Fibroblast of gingiva (primary cell): ENCODE measurements at regions not wholly inside any gene's neighbourhood (a gene's known extent, or its start where the extent isn't known, plus 50 kb on each side); places are given as distances from the start of the nearest gene placed in this dataset.

Source experiments
- DNase-seq: peaks from one replicate; pipeline ENCODE4 v3.0.0-alpha.2; 2011; ENCODE audit warnings: low read depth

DNA sequence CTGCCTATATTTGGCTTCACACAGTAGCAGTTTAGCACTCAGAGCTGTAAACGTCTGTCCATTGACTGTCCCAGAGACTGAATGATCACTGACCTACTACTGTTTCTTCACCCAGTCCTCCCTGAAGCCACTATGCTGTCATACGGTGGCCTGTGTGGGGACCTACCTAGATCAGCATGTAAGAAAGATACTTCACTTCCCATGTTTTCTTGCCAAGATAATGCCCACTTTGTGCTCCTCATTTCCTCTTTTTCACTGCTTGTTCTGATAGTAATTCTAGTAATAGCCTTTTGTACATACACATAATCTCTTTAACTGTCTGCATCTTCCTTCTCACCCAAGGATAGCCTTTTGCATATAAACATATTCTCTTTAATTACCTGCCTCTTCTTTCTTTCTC lies 109.9 kb upstream of the TIAM2 start:
- no peak for DNase-seq

DNA sequence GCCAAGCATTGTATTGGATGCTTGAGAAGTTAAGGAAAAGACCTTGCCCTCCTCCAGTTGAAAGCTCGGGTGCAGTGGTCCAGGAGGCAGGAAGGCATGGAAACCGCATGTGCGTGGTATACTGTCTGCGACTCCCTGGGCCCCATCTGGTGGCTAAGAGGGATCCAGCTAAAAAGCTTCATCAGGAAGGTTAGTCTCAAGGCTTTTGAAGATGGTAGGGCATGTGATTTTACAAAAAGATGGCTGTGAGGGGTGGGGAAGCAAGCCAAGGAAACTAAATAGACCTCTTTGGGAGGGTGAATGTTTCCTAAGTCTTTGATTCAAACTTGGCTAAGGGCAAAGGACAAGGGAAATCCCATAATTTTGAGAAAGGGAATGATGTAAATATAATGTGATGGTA lies 109.1 kb upstream of the TIAM2 start:
- DNase-seq = no peak

DNA sequence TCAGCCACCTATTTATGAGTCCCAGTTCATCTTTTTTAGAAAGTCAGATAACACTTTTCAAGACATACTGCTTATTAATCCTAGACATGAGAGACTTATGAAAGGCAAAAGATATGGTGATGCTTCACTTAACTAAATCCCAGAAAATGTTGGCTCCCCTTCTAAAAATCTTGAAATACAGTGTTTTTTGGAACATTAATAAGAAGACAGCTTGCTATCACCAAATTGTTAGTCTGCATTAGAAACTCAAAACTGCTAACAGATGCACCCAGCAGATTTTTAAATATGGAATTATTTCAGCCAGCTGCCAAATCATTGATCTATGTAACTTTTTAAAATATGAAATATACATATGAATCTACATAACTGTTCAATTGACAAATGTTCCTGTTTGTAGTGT lies 108.6 kb upstream of the TIAM2 start:
- no peak for DNase-seq

DNA sequence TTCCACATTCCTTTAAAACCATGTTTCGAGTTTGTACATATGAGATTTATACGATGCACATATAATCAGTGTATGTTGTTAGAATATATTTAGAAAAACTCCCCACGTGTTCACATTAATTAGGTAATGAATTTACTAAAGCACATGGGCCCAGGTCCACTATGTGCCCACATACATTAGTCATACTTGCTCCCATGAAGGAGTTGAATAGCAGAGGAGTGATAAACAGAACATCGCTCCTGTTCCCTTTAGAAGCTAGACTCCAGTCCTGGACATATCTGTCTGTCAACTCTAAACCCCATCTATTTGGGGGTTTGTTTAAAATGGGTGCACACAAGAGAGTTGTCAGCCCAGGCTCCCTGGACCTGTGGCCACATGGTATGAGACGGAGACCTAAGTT lies 108.1 kb upstream of the TIAM2 start:
- no peak for DNase-seq

DNA sequence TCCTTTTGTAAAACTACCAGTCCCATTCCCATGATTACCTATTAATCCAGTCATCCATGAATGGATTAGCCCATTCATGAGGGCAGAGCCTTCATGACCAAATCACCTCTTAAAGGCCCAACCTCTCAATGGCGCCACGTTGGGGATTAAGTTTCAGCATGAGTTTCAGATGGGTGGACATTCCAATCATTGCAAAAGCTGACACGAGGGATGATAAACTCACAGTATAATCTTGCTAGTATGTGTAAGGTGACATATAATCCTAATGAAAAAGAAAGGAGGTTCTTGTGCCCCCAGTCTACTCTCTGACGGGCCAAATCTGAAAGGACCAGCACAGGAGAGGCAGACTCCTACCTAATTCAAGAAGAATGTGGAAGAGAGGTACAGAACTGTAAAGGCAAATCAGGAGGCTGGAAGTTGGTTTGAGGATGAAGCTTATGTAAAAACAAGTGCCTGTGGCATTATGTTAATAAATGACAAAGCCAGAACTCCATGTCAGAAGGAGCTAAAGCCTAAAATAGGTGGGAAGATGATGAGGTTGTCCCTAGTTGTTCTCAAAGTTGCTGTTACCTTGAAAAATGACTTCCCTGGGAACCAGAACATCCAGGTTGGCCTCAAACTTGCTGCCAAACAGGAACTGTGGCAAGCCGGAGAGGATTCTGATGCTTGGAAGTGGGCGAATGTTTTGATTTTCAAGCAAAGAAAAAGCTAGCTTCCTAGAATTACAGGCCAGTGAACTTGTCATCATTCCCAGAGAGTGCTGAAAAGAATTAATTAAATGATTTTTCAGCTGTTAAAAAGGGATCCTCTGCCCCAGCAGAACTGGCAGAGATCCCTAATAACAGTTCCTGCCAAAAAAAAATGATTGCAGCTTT lies 106.5 kb upstream of the TIAM2 start:
- DNase-seq = peak; percentile 31

DNA sequence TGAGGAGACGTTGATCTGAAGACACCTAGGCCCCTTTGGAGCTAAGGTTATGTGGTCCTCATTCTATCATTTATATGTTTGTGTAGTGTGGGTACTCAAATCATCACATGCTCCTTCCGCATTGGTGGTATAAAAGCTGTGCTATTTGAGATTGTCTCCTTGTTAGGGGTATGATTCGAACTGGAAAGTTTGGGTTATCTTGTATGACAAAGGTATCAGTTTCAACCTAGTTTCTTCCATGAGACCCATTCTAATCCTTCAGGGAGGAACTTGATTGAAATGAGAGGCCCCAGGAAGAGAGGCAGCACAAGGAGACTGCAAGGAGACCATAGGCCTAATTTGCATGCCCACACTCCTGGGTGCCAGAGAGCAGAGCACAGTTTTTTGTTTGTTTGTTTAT lies 104.2 kb upstream of the TIAM2 start:
- no peak for DNase-seq

DNA sequence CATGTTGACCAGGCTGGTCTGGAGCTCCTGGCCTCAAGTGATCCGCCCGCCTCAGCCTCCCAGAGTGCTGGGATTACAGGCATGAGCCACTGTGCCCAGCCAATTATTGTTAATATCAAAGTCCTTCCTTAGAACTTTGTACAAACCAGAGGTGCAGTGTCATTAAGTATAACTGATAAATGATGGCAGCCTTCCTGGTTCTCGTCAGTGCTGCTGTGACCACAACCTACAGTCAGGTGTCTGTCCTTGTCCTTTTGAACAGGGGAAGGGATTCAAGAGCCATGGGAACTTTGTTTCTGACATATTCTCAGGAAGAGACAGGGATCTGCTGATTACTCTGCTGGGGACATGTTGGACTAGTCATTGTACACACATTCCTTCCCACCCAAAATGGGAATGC lies 103.2 kb upstream of the TIAM2 start:
- no peak for DNase-seq

DNA sequence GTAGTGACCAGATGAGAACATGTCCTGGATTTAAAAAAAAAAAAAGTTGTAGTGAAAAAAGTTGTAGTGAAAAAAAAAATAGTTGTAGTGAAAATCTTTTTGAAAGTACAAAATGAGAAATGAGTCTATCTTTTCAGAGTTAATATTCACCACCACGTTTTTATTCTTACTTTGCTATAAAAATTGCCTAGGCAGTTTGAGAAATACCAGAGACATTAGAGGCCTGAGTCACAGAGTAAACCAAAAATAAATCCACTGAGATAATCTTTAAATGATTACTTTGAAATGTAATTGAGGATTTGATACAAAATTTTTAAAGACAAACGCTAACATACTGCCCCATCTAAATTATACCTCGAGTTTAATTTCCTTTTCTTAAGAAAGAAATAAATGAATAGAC lies 101.2 kb upstream of the TIAM2 start:
- no peak for DNase-seq

DNA sequence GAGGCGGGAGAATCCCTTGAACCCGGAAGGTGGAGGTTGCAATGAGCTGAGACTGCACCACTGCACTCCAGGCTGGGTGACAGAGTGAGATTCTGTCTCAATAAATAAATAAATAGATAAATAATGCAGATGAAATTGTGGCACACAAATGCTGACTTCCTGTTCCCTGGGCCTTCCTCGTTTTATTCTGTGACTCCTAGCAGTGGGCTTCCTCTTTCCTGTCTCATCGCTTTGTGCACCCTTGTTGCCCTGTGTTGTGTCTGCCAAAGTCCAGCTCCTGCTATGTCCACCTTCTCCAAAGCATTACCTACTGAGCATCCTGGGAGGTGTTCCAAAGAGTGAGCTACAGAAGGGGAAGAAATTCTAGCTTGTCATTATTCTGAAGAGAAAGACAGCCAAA lies 100.2 kb upstream of the TIAM2 start:
- no peak for DNase-seq

DNA sequence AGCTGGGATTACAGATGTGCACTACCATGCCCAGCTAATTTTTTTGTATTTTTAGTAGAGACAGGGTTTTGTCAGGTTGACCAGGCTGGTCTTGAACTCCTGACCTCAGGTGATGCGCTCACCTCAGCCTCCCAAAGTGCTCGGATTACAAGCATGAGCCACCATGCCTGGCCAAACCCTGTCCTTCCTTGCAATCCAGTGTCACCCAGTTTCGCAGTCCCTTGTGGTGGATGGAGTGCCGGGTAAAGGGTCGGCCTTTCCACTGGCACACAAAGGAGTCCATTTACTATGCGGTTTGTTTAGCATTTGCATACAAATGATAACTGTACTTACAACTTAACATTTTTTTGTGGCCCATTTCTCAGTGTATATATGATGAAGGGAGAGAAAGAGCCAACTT lies 99.3 kb upstream of the TIAM2 start:
- DNase-seq = no peak

DNA sequence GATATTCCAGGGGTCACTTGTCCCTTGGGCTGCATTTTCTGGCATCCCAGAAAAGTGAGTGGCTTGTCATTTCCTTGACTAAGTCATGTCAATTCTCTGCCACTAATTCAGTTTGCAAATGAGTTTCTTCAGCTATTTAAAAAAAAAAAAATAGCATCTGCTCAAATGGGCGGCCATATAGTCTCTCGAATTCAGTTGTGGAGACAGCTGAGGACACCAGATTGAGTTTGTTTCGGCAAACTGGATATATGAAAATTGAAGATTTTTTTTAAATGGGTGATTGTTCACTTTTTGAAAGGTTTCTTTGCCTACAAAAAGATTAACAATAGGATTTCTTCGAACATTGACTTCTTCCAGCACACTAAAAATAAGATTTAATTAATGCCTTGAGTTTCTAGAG lies 96.3 kb upstream of the TIAM2 start:
- no peak for DNase-seq

DNA sequence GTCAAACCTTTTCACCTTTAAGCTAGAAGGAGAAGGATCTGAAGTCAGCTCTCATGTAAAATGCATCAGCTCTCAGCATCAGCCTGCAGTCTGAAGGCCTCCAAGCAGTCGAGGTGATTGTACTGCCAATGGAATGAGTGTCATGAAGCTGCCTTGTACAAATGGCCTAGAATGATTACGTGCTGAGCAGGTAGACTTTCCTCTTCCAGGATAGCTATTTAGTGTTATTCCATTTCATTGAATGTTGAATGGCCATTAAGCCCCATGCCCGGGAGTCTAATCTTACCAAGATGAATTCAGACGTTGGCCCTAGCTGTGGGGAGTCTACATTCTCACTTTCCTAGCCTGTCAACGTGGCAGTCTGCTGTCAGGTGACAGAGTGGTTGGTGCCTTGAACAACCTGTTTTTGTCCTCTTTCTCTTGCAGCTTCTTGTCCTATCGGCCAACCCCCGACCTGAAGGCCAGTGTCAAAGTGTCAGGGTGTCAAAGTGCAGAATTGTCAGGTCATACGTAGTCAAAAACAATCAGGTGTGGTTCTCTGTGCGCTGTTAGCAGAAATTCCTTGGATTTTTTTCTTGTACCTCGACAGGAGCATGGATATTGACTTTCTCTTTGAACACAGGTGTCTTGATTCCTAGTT lies 95.2 kb upstream of the TIAM2 start:
- DNase-seq = no peak

DNA sequence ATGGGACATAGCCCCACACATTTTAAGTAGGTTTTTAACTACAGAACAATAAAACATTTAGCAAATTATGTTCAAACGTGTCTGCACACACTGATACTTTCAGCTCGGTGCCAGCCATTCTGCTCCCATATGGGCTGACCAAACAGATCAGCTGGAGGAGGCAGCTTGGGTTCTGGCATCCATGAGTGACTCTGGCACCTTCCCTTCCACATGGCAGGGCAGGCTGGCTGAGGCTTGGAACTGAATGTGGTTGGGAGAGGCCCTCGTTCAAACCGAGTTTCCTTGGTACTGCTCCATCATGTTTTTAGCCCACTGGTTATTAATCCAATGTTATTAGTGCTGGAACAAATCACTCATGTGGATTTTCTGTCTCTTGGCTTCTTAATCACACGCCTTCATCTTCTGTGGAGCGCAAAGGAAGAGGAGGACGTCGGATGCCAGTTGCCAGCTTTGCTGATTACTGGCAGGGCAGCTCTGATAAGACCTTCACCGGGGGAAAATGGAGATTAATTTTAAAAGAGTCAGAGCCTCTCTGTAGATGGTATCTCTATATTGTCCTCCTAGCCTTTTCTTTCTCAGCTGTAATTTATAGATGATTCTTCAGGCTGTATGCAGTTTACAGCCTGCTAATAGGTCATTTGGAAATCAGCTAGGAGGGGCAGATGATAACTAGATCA lies 93.1 kb upstream of the TIAM2 start:
- DNase-seq = no peak

DNA sequence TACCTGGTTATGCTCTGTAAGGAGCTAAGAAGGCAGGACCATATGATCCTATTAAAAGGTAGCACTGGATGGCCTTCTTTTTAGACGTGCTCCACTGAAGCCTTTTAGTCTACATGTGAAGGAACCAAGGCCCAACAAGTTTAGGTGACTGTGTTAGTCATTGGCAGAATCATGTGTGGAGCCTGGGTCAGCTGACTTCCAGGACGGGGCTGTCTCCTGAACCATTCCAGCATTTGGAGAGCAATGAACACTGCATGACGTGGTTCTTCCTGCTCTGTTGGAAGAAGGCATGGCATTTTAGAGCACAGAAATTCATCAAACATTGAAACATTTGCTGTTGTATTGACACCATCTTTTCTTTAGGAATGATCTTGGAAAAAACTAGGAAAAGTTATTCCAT lies 87.8 kb upstream of the TIAM2 start:
- no peak for DNase-seq

DNA sequence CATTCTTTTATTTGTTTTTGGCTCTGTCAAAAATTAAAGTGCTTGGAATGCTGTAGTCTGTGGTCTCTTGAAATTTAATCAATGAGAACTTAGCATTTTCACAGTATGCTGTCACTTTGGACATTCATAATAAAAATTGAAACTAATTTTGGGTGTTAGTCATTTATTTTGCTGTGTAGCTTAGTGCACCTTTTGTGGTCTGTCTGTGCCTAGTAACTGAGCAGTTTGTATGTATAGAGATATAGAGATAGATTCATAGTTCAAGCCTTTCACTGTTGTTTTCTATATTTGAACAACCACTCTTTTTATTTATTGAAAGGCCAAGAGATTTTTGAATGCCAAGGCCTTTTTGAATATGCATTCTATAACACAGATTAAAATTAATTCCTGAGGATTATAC lies 86.4 kb upstream of the TIAM2 start:
- no peak for DNase-seq

DNA sequence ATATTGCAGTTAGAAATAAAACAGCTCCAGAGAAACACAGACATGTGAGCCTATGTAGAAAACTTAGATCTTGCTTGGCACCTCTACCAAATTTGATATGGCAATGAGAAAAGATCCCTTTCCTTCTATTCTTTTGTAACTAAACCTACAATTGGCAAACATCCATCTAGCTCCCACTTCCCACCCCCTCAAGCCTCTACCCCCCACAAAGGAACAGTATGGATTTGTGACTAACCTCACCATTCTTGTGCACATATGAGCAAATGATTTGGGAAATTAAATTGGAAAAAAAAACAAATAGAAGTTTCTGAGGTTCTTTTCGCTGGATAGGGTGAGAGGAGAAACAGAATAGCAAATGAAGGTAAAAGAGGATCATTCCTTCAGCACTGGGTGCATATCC lies 85.8 kb upstream of the TIAM2 start:
- DNase-seq = peak; percentile 27

DNA sequence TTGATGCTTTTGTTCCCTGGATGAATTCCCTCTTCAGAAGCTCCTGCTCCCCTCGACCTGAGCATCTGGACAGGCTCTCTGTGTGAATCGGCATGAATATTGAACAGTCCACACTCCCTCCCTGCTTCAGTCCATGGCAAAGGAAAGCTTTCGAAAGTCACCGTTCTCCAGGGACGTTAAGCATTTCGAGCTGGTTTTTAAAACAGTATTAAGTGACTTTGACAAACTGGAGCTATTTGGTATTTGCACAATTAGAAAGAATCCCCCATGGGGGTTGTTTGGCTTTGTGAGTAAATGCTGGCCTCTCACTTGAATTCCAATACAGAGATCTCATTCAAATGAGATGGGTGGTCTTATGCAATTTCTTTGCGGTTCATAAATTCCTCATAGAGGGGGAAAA lies 85.3 kb upstream of the TIAM2 start:
- DNase-seq = peak; percentile 88

DNA sequence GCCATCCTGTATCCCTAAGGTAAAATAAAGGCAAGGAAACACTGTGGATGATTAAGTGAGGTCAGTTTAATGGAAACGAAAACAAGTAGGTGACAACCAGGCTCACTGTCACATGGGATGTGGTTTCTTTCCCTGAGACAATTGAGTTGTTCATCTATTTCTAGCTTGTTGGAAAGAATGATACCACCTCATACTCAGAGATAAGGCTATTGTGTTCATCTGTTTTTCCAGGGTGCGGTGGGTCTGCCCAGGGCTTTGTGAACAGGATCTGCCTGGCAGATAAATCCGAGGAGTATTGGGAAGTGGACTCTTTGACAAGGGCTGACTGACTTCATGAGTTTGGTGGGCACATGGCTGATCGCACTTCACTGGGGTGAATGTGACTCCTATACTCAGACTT lies 80.8 kb upstream of the TIAM2 start:
- DNase-seq = no peak

DNA sequence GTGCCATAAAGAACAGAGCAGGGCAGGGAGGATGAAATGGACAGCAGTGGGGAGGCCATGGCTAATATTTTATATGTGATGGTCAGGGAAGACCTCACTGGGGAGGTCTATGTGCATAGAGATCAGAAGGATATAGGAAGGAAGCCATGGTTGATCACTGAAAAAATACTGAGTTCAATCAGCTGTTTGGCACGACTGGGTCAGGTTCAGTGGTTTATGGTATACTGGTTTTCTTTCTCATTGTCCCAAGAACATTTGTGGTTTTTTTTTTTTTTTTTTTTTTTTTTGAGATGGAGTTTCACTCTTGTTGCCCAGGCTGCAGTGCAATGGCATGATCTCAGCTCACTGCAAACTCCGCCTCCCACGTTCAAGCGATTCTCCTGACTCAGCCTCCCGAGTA lies 78.3 kb upstream of the TIAM2 start:
- no peak for DNase-seq

DNA sequence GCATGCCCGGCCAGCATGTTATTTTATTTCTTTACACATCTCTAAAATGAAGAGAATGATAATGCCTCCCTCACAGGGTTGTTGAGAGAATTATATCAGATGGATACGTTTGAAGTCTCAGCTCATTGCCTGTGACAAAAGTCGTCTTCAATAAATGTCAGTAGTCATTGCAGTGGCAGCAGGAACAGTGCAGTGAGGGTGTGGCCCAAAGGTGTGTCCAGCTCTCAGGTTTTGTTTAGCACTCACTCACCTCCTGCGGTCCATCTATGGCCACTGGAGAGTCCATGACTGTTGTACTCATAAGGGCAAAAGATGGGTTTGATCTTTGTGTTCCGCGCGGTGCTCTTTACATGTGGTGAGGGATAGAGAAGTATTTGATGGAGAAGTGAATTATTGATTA lies 77.2 kb upstream of the TIAM2 start:
- no peak for DNase-seq

DNA sequence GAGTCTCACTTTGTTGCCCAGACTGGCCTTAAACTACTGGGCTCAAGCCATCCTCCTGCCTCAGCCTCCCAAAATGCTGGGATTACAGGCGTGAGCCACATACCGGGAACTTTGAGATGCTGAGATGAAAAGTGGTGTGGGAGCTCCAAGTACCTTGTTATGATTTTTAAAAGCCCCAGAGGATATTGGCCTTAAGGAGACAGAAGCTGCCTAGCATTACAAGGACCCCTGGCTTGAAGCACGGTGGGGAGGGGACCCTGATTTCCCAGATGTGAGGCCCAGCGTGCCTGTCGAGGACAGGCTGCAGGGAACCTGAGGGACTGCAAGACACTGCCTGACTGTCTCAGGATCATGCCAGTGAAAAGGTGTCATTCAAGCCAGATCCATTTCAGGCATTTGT lies 75.3 kb upstream of the TIAM2 start:
- no peak for DNase-seq

DNA sequence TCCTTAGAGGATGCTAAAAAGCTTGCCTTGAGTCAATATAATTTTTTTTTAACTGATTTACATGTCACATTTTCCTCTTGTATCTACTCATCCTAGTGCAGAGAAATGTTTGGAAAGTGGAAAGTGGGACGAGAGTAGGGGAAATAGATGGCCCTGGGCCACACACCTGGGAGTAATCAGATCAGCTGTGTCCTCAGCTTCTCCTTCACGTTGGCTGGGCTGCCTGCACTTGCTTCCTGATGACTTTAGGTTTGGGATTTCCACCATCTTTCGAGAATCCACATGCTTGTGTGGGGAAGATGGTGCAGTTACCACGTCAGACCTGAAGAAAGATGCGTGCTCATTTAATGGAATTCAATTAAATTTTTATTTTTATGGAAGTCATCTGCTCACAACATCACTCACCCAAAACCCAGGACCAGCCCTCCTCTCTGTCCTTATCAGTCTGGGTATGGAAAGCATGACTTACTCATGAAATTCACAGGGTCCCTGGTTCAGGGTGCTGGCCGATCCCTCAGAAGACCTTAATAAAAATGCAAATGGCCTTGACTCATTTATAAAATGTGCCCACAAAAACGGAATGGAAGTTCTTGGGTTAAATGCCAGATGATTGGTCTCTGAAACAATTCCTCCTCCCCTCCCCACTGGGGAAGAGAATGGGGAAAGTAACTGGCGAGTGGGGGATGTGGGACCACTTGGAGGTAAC lies 74.5 kb upstream of the TIAM2 start:
- no peak for DNase-seq

DNA sequence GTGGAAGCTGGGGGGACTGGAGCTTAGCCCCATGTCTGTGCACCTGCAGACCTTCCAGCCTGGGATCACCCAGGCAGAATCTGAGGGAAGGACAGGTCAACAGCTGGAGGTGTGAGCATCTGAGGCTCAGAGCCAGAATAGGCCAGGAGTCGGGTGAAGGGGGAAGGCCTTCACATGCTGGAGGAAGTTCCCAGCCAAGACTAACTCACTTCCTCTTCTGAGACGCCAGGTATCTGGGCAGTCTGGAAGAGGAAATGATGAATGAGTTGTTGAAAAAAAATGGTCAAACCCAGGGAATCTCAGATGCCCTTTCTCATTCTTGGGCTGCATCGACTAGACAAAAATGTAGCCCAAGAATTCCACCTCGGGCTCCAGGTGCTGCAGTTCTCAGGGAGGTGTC lies 73.6 kb upstream of the TIAM2 start:
- no peak for DNase-seq
